ENCODE measurements at regions not wholly inside any gene's neighbourhood (a gene's known extent, or its start where the extent isn't known, plus 50 kb on each side); places are given as distances from the start of the nearest gene placed in this dataset.

- H3K27ac ChIP-seq = no peak overlapping the region
- no peak for TF ChIP-seq ZFX (IDR thresholded peaks at IDR 0.05)
- TF ChIP-seq CTCF (conservative IDR thresholded peaks at IDR 0.05) = no peak
Measured at GRCh38 chr16:55240888-55241287, 83.1 kb upstream of the IRX6 start.

GRCh38 chr16:55242667-55243066 is 81.3 kb upstream of the IRX6 start:
- no peak overlapping the region for H3K27ac ChIP-seq
- TF ChIP-seq CTCF (conservative IDR thresholded peaks at IDR 0.05) = no peak
- no peak for TF ChIP-seq ZFX (IDR thresholded peaks at IDR 0.05)

GRCh38 chr16:55248058-55248457 is 75.9 kb upstream of the IRX6 start:
- H3K27ac ChIP-seq = no peak overlapping the region
- TF ChIP-seq ZFX (IDR thresholded peaks at IDR 0.05) (no peak), CTCF (conservative IDR thresholded peaks at IDR 0.05) (no peak)

GRCh38 chr16:55248494-55248893 is 75.5 kb upstream of the IRX6 start:
- TF ChIP-seq ZFX (IDR thresholded peaks at IDR 0.05) = no peak
- no peak for TF ChIP-seq CTCF (conservative IDR thresholded peaks at IDR 0.05)
- H3K27ac ChIP-seq = no peak overlapping the region

GRCh38 chr16:55249361-55249760 is 74.6 kb upstream of the IRX6 start:
- H3K27ac ChIP-seq = no peak overlapping the region
- TF ChIP-seq ZFX (IDR thresholded peaks at IDR 0.05) (no peak), CTCF (conservative IDR thresholded peaks at IDR 0.05) (no peak)

- no peak for TF ChIP-seq CTCF (conservative IDR thresholded peaks at IDR 0.05)
- no peak for TF ChIP-seq ZFX (IDR thresholded peaks at IDR 0.05)
- H3K27ac ChIP-seq = no peak overlapping the region
Measured at GRCh38 chr16:55249936-55250335, 74.1 kb upstream of the IRX6 start.

- no peak overlapping the region for H3K27ac ChIP-seq
- TF ChIP-seq ZFX (IDR thresholded peaks at IDR 0.05) (no peak), CTCF (conservative IDR thresholded peaks at IDR 0.05) (no peak)
Measured at GRCh38 chr16:55250701-55251100, 73.3 kb upstream of the IRX6 start.
